ENCODE measurements at regions not wholly inside any gene's neighbourhood (a gene's known extent, or its start where the extent isn't known, plus 50 kb on each side); places are given as distances from the start of the nearest gene placed in this dataset.

- no peak overlapping the region for H2BK5ac ChIP-seq (ENCODE audit: low read depth, low read length, poor library complexity)
- H2BK12ac ChIP-seq (ENCODE audit: low read length): no peak overlapping the region
- no peaks in the 10 kb centered on the region for H3K36me3 ChIP-seq (ENCODE audit: control insufficient read depth in 1 of 2, insufficient read depth in 2 of 2, low read length in 2 of 2)
- H3K4me1 ChIP-seq (ENCODE audit: control insufficient read depth in 1 of 2, insufficient read depth in 2 of 2, low read length in 2 of 2): no peaks in the 10 kb centered on the region
- no peak overlapping the region for H3K14ac ChIP-seq (ENCODE audit: low read length)
- no peak overlapping the region for H2AFZ ChIP-seq (ENCODE audit: insufficient read depth, low read length, poor library complexity)
- H3K9ac ChIP-seq (ENCODE audit: low read length): no peak overlapping the region
- H3K27ac ChIP-seq (ENCODE audit: low read depth, low read length): no peak overlapping the region
- H4K12ac ChIP-seq (ENCODE audit: low read depth, low read length): no peak overlapping the region
- H3K27me3 ChIP-seq (ENCODE audit: insufficient read depth, low read length): no peaks in the 10 kb centered on the region
- DNase-seq: no peak
- H3K4ac ChIP-seq (ENCODE audit: low read depth, low read length): no peak overlapping the region
- H3K79me1 ChIP-seq (ENCODE audit: low read length): no peaks in the 10 kb centered on the region
- no peaks in the 10 kb centered on the region for H3K9me3 ChIP-seq (ENCODE audit: insufficient read depth, low read depth, low read length)
- H3K79me2 ChIP-seq (ENCODE audit: control insufficient read depth, insufficient read depth, low read length, poor library complexity): no peaks in the 10 kb centered on the region
- no peak overlapping the region for H2AK5ac ChIP-seq (ENCODE audit: low read length)
- H4K8ac ChIP-seq (ENCODE audit: low read depth, low read length): no peak overlapping the region
- no CpG with 5 or more reads among the region's 3 CpGs for WGBS (ENCODE audit: extremely low coverage, insufficient coverage, insufficient read length)
- H3K4me2 ChIP-seq (ENCODE audit: low read length): no peak overlapping the region
- H4K91ac ChIP-seq (ENCODE audit: low read depth, low read length): no peak overlapping the region
- H2BK120ac ChIP-seq (ENCODE audit: insufficient read depth, low read length, poor library complexity): no peak overlapping the region
- no peak overlapping the region for H3K18ac ChIP-seq (ENCODE audit: low read length)
- H3K23ac ChIP-seq (ENCODE audit: low read length): no peak overlapping the region
- no peak overlapping the region for H3K4me3 ChIP-seq (ENCODE audit: low read depth, low read length)
Measured at GRCh38 chr5:162243651-162244050, 176.1 kb downstream of the GABRG2 start.

GRCh38 chr5:162248107-162248713, 180.6 kb downstream of the GABRG2 start:
- H3K4me1 ChIP-seq (ENCODE audit: control insufficient read depth in 1 of 2, insufficient read depth in 2 of 2, low read length in 2 of 2): no peaks in the 10 kb centered on the region
- no peak overlapping the region for H3K4me2 ChIP-seq (ENCODE audit: low read length)
- no CpG with 5 or more reads among the region's 11 CpGs for WGBS (ENCODE audit: extremely low coverage, insufficient coverage, insufficient read length)
- H3K79me2 ChIP-seq (ENCODE audit: control insufficient read depth, insufficient read depth, low read length, poor library complexity): no peaks in the 10 kb centered on the region
- no peaks in the 10 kb centered on the region for H3K27me3 ChIP-seq (ENCODE audit: insufficient read depth, low read length)
- H3K18ac ChIP-seq (ENCODE audit: low read length): no peak overlapping the region
- H4K91ac ChIP-seq (ENCODE audit: low read depth, low read length): no peak overlapping the region
- no peak overlapping the region for H3K27ac ChIP-seq (ENCODE audit: low read depth, low read length)
- H3K36me3 ChIP-seq (ENCODE audit: control insufficient read depth in 1 of 2, insufficient read depth in 2 of 2, low read length in 2 of 2): no peaks in the 10 kb centered on the region
- H2AFZ ChIP-seq (ENCODE audit: insufficient read depth, low read length, poor library complexity): no peak overlapping the region
- H3K4ac ChIP-seq (ENCODE audit: low read depth, low read length): no peak overlapping the region
- no peak overlapping the region for H4K8ac ChIP-seq (ENCODE audit: low read depth, low read length)
- no peak overlapping the region for H2BK12ac ChIP-seq (ENCODE audit: low read length)
- peak in 1 of 2 donors; percentile 5 for DNase-seq
- H3K9ac ChIP-seq (ENCODE audit: low read length): no peak overlapping the region
- no peak overlapping the region for H4K12ac ChIP-seq (ENCODE audit: low read depth, low read length)
- no peak overlapping the region for H2BK5ac ChIP-seq (ENCODE audit: low read depth, low read length, poor library complexity)
- no peak overlapping the region for H3K14ac ChIP-seq (ENCODE audit: low read length)
- H3K23ac ChIP-seq (ENCODE audit: low read length): no peak overlapping the region
- no peaks in the 10 kb centered on the region for H3K9me3 ChIP-seq (ENCODE audit: insufficient read depth, low read depth, low read length)
- H2AK5ac ChIP-seq (ENCODE audit: low read length): no peak overlapping the region
- no peaks in the 10 kb centered on the region for H3K79me1 ChIP-seq (ENCODE audit: low read length)
- no peak overlapping the region for H3K4me3 ChIP-seq (ENCODE audit: low read depth, low read length)
- no peak overlapping the region for H2BK120ac ChIP-seq (ENCODE audit: insufficient read depth, low read length, poor library complexity)

GRCh38 chr5:162256711-162257110, 189.1 kb downstream of the GABRG2 start:
- Histone ChIP-seq H2AFZ (ENCODE audit: insufficient read depth, low read length, poor library complexity) (no peak overlapping the region), H2BK12ac (ENCODE audit: low read length) (no peak overlapping the region), H3K9me3 (ENCODE audit: insufficient read depth, low read depth, low read length) (no peaks in the 10 kb centered on the region), H3K18ac (ENCODE audit: low read length) (no peak overlapping the region), H2BK120ac (ENCODE audit: insufficient read depth, low read length, poor library complexity) (no peak overlapping the region), H4K91ac (ENCODE audit: low read depth, low read length) (no peak overlapping the region), H3K9ac (ENCODE audit: low read length) (no peak overlapping the region), H3K27me3 (ENCODE audit: insufficient read depth, low read length) (no peaks in the 10 kb centered on the region), H2BK5ac (ENCODE audit: low read depth, low read length, poor library complexity) (no peak overlapping the region), H2AK5ac (ENCODE audit: low read length) (no peak overlapping the region), H3K79me2 (ENCODE audit: control insufficient read depth, insufficient read depth, low read length, poor library complexity) (no peaks in the 10 kb centered on the region), H3K4me1 (ENCODE audit: control insufficient read depth in 1 of 2, insufficient read depth in 2 of 2, low read length in 2 of 2) (no peaks in the 10 kb centered on the region), H4K8ac (ENCODE audit: low read depth, low read length) (no peak overlapping the region), H3K14ac (ENCODE audit: low read length) (no peak overlapping the region), H4K12ac (ENCODE audit: low read depth, low read length) (no peak overlapping the region), H3K4ac (ENCODE audit: low read depth, low read length) (no peak overlapping the region), H3K23ac (ENCODE audit: low read length) (no peak overlapping the region), H3K4me3 (ENCODE audit: low read depth, low read length) (no peak overlapping the region), H3K4me2 (ENCODE audit: low read length) (no peak overlapping the region), H3K27ac (ENCODE audit: low read depth, low read length) (no peak overlapping the region), H3K79me1 (ENCODE audit: low read length) (no peaks in the 10 kb centered on the region), H3K36me3 (ENCODE audit: control insufficient read depth in 1 of 2, insufficient read depth in 2 of 2, low read length in 2 of 2) (no peaks in the 10 kb centered on the region)
- WGBS (ENCODE audit: extremely low coverage, insufficient coverage, insufficient read length): no CpG with 5 or more reads among the region's 1 CpG
- DNase-seq: no peak

- DNase-seq: no peak
- H4K91ac ChIP-seq (ENCODE audit: low read depth, low read length): no peak overlapping the region
- no peak overlapping the region for H2BK12ac ChIP-seq (ENCODE audit: low read length)
- no peak overlapping the region for H3K27ac ChIP-seq (ENCODE audit: low read depth, low read length)
- no peaks in the 10 kb centered on the region for H3K79me1 ChIP-seq (ENCODE audit: low read length)
- H2AFZ ChIP-seq (ENCODE audit: insufficient read depth, low read length, poor library complexity): no peak overlapping the region
- H2AK5ac ChIP-seq (ENCODE audit: low read length): no peak overlapping the region
- H4K8ac ChIP-seq (ENCODE audit: low read depth, low read length): no peak overlapping the region
- no peaks in the 10 kb centered on the region for H3K27me3 ChIP-seq (ENCODE audit: insufficient read depth, low read length)
- no peaks in the 10 kb centered on the region for H3K36me3 ChIP-seq (ENCODE audit: control insufficient read depth in 1 of 2, insufficient read depth in 2 of 2, low read length in 2 of 2)
- no peak overlapping the region for H3K4me2 ChIP-seq (ENCODE audit: low read length)
- no peaks in the 10 kb centered on the region for H3K79me2 ChIP-seq (ENCODE audit: control insufficient read depth, insufficient read depth, low read length, poor library complexity)
- H3K9me3 ChIP-seq (ENCODE audit: insufficient read depth, low read depth, low read length): no peaks in the 10 kb centered on the region
- no CpG with 5 or more reads among the region's 12 CpGs for WGBS (ENCODE audit: extremely low coverage, insufficient coverage, insufficient read length)
- H4K12ac ChIP-seq (ENCODE audit: low read depth, low read length): no peak overlapping the region
- no peak overlapping the region for H3K9ac ChIP-seq (ENCODE audit: low read length)
- no peak overlapping the region for H3K4me3 ChIP-seq (ENCODE audit: low read depth, low read length)
- no peak overlapping the region for H3K14ac ChIP-seq (ENCODE audit: low read length)
- H3K18ac ChIP-seq (ENCODE audit: low read length): no peak overlapping the region
- no peak overlapping the region for H2BK5ac ChIP-seq (ENCODE audit: low read depth, low read length, poor library complexity)
- no peaks in the 10 kb centered on the region for H3K4me1 ChIP-seq (ENCODE audit: control insufficient read depth in 1 of 2, insufficient read depth in 2 of 2, low read length in 2 of 2)
- H2BK120ac ChIP-seq (ENCODE audit: insufficient read depth, low read length, poor library complexity): no peak overlapping the region
- no peak overlapping the region for H3K23ac ChIP-seq (ENCODE audit: low read length)
- no peak overlapping the region for H3K4ac ChIP-seq (ENCODE audit: low read depth, low read length)
Measured at GRCh38 chr5:162268694-162269481, 201.3 kb downstream of the GABRG2 start.
